GM19438 (cell line): ENCODE measurements at regions not wholly inside any gene's neighbourhood (a gene's known extent, or its start where the extent isn't known, plus 50 kb on each side); places are given as distances from the start of the nearest gene placed in this dataset.

Experiments
- ATAC-seq: cut with Tn5 transposase; IDR thresholded peaks from one replicate; pipeline ENCODE4 v1.9.1; 2021; ENCODE audit warnings: low read depth; ENCODE audit not compliant: unreplicated experiment

GRCh38 chr22:48100685-48101417 is 1338.4 kb downstream of the TBC1D22A start:
- no peak for ATAC-seq

GRCh38 chr22:48099671-48100070 is 1337.2 kb downstream of the TBC1D22A start:
- no peak for ATAC-seq

- ATAC-seq = no peak
Measured at GRCh38 chr22:48099251-48099650, 1336.8 kb downstream of the TBC1D22A start.

- ATAC-seq = no peak
Measured at GRCh38 chr22:48098921-48099245, 1336.4 kb downstream of the TBC1D22A start.

- ATAC-seq = peak; percentile 72
Measured at GRCh38 chr22:48098243-48098920, 1335.9 kb downstream of the TBC1D22A start.

GRCh38 chr22:48097723-48098122 is 1335.3 kb downstream of the TBC1D22A start:
- ATAC-seq = peak; percentile 39

- no peak for ATAC-seq
Measured at GRCh38 chr22:48096851-48097665, 1334.6 kb downstream of the TBC1D22A start.

- no peak for ATAC-seq
Measured at GRCh38 chr22:48096411-48096810, 1334.0 kb downstream of the TBC1D22A start.

GRCh38 chr22:48093981-48094380 is 1331.5 kb downstream of the TBC1D22A start:
- ATAC-seq = no peak

GRCh38 chr22:48092866-48093265 is 1330.4 kb downstream of the TBC1D22A start:
- ATAC-seq = no peak

- ATAC-seq = no peak
Measured at GRCh38 chr22:48091656-48092223, 1329.3 kb downstream of the TBC1D22A start.

GRCh38 chr22:48091060-48091650 is 1328.7 kb downstream of the TBC1D22A start:
- no peak for ATAC-seq

GRCh38 chr22:48090332-48090672 is 1327.9 kb downstream of the TBC1D22A start:
- ATAC-seq = no peak

- ATAC-seq = no peak
Measured at GRCh38 chr22:48089601-48090331, 1327.3 kb downstream of the TBC1D22A start.

GRCh38 chr22:48088926-48089536 is 1326.6 kb downstream of the TBC1D22A start:
- ATAC-seq = no peak

GRCh38 chr22:48088251-48088650 is 1325.8 kb downstream of the TBC1D22A start:
- no peak for ATAC-seq

- no peak for ATAC-seq
Measured at GRCh38 chr22:48085901-48086645, 1323.6 kb downstream of the TBC1D22A start.

GRCh38 chr22:48084729-48085050 is 1322.2 kb downstream of the TBC1D22A start:
- no peak for ATAC-seq

GRCh38 chr22:48084041-48084728 is 1321.7 kb downstream of the TBC1D22A start:
- peak; percentile 70 for ATAC-seq
